ENCODE measurements at regions not wholly inside any gene's neighbourhood (a gene's known extent, or its start where the extent isn't known, plus 50 kb on each side); places are given as distances from the start of the nearest gene placed in this dataset.
"Not testable (repeated sequence)": the region's sequence is repeated elsewhere in the genome, so short reads cannot be mapped to it uniquely, and the experiment has no call there.

GRCh38 chr6:113701552-113702254, 155.4 kb upstream of the MARCKS start:
- no peak for DNase-seq

- DNase-seq: no peak
These were observed 150.0 kb upstream of the MARCKS start for GRCh38 chr6:113707194-113707593.

- DNase-seq: no peak
These were observed 147.1 kb upstream of the MARCKS start for GRCh38 chr6:113709936-113710509.

- no peak for DNase-seq
These were observed 143.5 kb upstream of the MARCKS start for GRCh38 chr6:113713665-113714064.

- no peak for DNase-seq
These were observed 138.6 kb upstream of the MARCKS start for GRCh38 chr6:113718588-113718987.

- DNase-seq: no peak
These were observed 138.1 kb upstream of the MARCKS start for GRCh38 chr6:113719064-113719463.

- no peak for DNase-seq
These were observed 137.6 kb upstream of the MARCKS start for GRCh38 chr6:113719545-113719944.

- DNase-seq: no peak
These were observed 134.0 kb upstream of the MARCKS start for GRCh38 chr6:113723182-113723581.

- DNase-seq: not testable (repeated sequence)
These were observed 132.2 kb upstream of the MARCKS start for GRCh38 chr6:113724927-113725326.

GRCh38 chr6:113731541-113731940, 125.6 kb upstream of the MARCKS start:
- DNase-seq: no peak

- peak; percentile 37 for DNase-seq
These were observed 124.7 kb upstream of the MARCKS start for GRCh38 chr6:113732384-113732966.

- no peak for DNase-seq
These were observed 123.8 kb upstream of the MARCKS start for GRCh38 chr6:113733381-113733780.

GRCh38 chr6:113734982-113735381, 122.2 kb upstream of the MARCKS start:
- no peak for DNase-seq

GRCh38 chr6:113735491-113735890, 121.7 kb upstream of the MARCKS start:
- no peak for DNase-seq

- no peak for DNase-seq
These were observed 120.2 kb upstream of the MARCKS start for GRCh38 chr6:113736978-113737377.

GRCh38 chr6:113739041-113739655, 118.0 kb upstream of the MARCKS start:
- no peak for DNase-seq

- no peak for DNase-seq
These were observed 115.5 kb upstream of the MARCKS start for GRCh38 chr6:113741651-113742050.

- no peak for DNase-seq
These were observed 114.8 kb upstream of the MARCKS start for GRCh38 chr6:113742342-113742741.

- DNase-seq: no peak
These were observed 112.3 kb upstream of the MARCKS start for GRCh38 chr6:113744861-113745260.

- DNase-seq: no peak
These were observed 106.8 kb upstream of the MARCKS start for GRCh38 chr6:113750151-113750855.

- no peak for DNase-seq
These were observed 102.9 kb upstream of the MARCKS start for GRCh38 chr6:113754291-113754690.

- DNase-seq: no peak
These were observed 101.5 kb upstream of the MARCKS start for GRCh38 chr6:113755449-113756289.

- DNase-seq: no peak
These were observed 100.9 kb upstream of the MARCKS start for GRCh38 chr6:113756290-113756665.

Data from NCI-H2227 treated with DMSO at 0.1 percent for 48 hours (cell line).